Liver (tissue), 3 donors: ENCODE measurements at regions not wholly inside any gene's neighbourhood (a gene's known extent, or its start where the extent isn't known, plus 50 kb on each side); places are given as distances from the start of the nearest gene placed in this dataset.

Experiments
- FOXA1 ChIP-seq: IDR thresholded peaks from 2 replicates; pipeline ENCODE4 v1.6.1; 2016; ENCODE audit warnings: antibody characterized with exemption
- RXRA ChIP-seq, 2 donors: IDR thresholded peaks; 2 replicates each; pipeline ENCODE4 v1.6.1; 2017 to 2018; ENCODE audit warnings: antibody characterized with exemption in 2 of 2, mild to moderate bottlenecking in 1 of 2
- TF ChIP-seq, protein P1 (sequence below): fragments of 150-350 bp; IDR thresholded peaks from 2 replicates; pipeline ENCODE4 v1.5.1; 2017; ENCODE audit warnings: improper control_type of control experiment, low read depth, low read length; ENCODE audit not compliant: missing input control
- TF ChIP-seq, protein P2 (sequence below): IDR thresholded peaks from 2 replicates; pipeline ENCODE4 v1.6.1; 2016; ENCODE audit warnings: antibody characterized with exemption
- TF ChIP-seq, protein P3 (sequence below): IDR thresholded peaks from 2 replicates; pipeline ENCODE4 v1.6.1; 2016; ENCODE audit warnings: antibody characterized with exemption
- donor health status: healthy.
- donor health status: healthy.

DNA sequence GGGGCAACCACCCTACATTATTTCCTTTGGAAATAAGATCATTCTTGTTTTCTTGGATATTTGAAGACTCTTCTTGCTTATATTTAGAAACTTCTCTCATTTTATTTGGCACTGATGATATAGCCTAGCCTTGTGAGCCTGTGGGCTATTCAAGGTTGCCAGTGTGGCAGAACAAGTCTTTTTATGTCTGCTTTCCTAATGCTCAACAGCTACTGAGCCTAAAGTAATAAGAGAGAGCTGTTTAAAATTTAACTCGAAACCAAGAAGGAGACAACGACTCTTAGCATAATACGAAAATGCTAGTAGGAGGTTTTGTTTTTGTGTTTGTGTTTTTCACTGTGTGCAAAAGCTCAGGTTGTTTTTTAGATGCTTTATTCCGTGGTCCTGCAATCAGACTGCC, 104.0 kb upstream of the CPM start:
- TF ChIP-seq, protein P1, sequence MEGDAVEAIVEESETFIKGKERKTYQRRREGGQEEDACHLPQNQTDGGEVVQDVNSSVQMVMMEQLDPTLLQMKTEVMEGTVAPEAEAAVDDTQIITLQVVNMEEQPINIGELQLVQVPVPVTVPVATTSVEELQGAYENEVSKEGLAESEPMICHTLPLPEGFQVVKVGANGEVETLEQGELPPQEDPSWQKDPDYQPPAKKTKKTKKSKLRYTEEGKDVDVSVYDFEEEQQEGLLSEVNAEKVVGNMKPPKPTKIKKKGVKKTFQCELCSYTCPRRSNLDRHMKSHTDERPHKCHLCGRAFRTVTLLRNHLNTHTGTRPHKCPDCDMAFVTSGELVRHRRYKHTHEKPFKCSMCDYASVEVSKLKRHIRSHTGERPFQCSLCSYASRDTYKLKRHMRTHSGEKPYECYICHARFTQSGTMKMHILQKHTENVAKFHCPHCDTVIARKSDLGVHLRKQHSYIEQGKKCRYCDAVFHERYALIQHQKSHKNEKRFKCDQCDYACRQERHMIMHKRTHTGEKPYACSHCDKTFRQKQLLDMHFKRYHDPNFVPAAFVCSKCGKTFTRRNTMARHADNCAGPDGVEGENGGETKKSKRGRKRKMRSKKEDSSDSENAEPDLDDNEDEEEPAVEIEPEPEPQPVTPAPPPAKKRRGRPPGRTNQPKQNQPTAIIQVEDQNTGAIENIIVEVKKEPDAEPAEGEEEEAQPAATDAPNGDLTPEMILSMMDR, result no peak
- TF ChIP-seq FOXA1 (no peak), RXRA (IDR thresholded peaks at IDR 0.05) (no peak)
- TF ChIP-seq, protein P2, sequence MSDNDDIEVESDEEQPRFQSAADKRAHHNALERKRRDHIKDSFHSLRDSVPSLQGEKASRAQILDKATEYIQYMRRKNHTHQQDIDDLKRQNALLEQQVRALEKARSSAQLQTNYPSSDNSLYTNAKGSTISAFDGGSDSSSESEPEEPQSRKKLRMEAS, result no peak
- TF ChIP-seq, protein P3, sequence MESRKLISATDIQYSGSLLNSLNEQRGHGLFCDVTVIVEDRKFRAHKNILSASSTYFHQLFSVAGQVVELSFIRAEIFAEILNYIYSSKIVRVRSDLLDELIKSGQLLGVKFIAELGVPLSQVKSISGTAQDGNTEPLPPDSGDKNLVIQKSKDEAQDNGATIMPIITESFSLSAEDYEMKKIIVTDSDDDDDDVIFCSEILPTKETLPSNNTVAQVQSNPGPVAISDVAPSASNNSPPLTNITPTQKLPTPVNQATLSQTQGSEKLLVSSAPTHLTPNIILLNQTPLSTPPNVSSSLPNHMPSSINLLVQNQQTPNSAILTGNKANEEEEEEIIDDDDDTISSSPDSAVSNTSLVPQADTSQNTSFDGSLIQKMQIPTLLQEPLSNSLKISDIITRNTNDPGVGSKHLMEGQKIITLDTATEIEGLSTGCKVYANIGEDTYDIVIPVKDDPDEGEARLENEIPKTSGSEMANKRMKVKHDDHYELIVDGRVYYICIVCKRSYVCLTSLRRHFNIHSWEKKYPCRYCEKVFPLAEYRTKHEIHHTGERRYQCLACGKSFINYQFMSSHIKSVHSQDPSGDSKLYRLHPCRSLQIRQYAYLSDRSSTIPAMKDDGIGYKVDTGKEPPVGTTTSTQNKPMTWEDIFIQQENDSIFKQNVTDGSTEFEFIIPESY, result no peak
